HG03095 (cell line): ENCODE measurements at regions not wholly inside any gene's neighbourhood (a gene's known extent, or its start where the extent isn't known, plus 50 kb on each side); places are given as distances from the start of the nearest gene placed in this dataset.
"Not testable (repeated sequence)": the region's sequence is repeated elsewhere in the genome, so short reads cannot be mapped to it uniquely, and the experiment has no call there.

Source experiments
- ATAC-seq: cut with Tn5 transposase; IDR thresholded peaks from one replicate; pipeline ENCODE4 v1.9.1; 2021; ENCODE audit warnings: moderate library complexity; ENCODE audit not compliant: unreplicated experiment

DNA sequence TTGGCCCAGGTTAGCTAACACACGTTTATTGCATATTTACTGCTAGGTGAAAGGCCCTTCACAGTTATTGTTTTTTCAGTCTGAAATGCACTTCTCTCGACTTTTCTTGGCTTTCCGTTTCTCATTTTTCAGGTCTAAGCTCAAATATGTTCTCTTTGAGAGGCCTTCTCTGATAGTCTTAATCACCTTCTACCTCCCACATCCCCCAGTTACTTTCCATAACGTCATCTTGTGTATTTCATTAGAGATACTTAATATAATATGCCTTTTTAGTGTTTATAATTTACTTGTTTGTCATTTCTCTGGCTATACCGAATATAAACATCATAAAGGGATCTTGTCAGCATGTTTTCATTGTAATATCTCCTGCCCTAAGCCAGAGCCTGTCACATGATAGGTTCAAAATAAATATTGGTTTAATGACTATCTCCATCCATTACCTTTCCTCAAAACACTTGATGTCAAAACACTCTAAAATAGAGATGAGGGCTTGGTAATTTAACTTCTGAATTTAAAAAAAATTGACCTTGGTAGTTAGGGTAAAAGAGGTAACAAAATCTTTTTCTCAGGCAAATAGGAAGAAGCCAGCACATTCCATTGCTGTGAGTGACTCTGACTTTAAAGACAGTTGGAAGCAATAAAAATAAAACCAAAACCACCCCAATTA lies 168.6 kb upstream of the RFC3 start:
- no peak for ATAC-seq

DNA sequence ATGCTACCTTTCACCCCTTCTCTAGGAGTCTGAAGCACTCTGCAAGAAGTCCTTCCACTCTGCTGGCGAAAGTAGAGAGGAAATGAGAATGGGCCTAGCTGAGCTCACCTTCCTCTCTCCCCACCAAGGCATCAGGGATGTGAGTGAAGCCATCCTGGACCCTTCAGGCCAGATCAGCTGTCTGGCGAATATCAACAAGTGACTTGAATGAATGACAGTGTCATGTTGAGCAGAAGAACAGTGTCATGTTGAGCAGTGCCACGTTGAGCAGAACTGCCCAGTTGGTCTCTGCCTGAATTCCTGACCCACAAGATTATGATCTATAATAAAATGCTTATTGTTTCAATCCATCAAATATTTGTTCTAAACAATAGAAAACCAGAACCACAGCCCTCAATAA lies 166.2 kb upstream of the RFC3 start:
- ATAC-seq = no peak

DNA sequence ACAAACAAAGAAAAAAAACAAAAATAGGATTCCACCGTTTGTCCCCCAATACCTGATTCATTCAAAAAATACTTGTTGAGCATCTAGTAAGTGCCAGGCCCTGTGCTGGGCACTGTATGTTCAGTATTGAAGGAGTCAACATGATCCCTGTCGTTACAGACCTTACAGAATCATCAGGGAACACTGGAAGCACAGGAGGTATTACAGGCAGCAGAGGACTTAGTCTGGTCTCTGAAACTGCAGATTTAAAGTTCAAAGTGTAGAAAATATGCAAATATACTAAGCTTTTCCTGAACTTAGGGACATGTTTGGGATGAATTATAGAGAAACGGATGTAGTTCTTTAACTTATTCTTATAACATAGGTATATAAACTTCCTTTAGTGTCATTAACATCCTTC lies 160.7 kb upstream of the RFC3 start:
- ATAC-seq = no peak

DNA sequence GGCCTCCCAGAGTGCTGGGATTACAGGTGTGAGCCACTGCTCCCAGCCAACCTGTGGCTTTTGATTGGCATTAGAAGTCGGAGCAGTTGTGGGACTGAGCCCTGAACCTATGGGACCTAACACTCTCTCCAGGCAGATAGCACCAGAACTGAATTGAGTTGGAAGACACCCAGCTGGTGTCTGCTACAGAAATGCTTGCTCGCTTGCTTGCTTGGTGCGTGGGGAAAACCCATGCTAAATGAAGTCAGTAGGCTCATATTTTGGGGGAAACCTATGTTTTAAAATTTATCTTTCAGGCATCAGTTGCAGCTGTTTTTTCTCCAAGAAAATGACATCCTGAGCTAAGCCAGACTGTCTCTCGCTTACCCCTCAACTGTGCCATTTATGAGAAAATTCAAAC lies 158.5 kb upstream of the RFC3 start:
- ATAC-seq = no peak

DNA sequence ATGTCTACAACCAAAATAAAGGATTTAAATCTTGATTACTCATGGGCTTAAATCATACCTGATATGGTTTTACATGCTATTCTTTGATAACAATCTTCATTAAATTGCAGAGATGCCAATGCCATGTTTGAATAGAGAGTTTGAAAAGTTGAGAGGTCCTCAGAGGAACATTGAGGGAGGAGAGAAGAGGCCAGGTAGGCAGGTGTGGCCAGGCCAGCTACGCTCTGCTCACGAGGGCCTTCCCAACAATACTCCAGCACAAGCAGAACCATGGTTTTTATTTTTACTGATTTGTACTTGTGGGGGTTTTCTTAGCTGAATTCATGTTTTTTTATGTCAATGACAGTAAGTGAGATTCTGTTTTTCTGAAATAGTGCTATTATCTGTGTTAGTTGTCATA lies 158.1 kb upstream of the RFC3 start:
- ATAC-seq = no peak

DNA sequence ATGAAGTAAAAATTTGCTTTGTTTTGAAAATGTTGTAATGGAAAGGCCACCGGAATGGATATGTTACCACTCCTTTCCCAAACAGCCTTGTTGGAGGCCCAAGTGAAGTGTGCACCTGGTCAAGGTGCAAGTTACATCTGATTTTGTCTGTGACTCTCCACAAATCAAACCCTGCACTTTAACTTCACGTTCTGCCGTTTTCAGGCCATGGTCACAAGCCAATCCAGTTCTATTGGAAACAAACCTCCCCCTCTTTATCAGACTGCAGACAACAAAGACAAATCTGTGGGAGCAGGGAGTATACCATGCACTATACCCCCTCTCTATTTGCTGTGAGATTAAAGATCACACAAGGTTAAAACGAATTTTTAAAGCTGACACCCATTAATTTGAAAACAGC lies 155.6 kb upstream of the RFC3 start:
- ATAC-seq = no peak

DNA sequence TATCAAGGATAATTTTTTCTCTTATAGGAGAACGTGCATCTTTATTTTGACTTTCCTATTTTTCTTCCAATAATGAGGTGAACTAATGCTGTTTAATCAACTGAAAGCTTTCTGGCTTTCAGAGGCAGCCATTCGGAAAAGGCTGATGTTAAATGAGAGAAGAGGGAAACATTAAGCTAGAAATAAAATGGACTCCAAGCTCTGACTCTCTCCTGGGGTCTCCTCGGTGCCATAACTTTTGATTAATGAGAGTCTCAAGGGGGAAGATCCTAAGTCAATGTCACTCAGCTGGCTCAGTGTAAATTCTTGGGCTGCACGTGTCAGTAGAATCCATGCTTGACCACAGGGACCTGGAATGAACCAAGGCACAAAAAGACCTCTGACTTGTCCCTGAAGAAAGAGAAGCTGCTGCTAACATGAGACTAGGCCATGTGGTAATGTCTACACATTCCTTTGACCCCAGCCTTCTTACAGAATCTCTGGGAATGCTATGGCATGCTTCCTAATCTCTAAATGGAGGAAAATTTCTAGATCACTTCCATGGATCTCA lies 152.2 kb upstream of the RFC3 start:
- no peak for ATAC-seq

DNA sequence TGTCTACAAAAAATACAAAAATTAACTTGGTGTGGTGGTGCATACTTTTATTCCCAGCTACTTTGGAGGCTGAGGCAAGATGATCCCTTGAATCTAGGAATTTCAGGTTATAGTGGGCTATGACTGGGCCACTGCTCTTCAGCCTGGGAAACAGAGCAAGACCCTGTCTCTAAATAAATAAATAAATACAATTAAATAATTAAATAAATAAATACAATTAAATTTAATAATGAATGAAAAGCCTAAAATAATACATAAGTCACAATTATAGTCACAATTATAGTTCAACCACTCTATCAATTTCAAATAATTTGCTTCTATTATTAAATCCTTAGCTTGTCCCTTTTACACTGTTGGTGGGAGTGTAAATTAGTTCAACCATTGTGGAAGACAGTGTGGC lies 146.4 kb upstream of the RFC3 start:
- ATAC-seq = no peak

DNA sequence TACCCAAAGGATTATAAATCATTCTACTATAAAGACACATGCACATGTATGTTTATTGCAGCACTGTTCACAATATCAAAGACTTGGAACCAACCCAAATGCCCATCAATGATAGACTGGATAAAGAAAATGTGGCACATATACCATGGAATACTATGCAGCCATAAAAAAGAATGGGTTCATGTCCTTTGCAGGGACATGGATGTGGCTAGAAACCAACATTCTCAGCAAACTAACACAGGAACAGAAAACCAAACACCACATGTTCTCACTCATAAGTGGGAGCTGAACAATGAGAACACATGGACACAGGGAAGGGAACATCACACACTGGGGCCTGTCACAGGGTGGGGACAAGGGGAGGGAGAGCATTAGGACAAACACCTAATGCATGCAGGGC lies 145.9 kb upstream of the RFC3 start:
- ATAC-seq = not testable (repeated sequence)

DNA sequence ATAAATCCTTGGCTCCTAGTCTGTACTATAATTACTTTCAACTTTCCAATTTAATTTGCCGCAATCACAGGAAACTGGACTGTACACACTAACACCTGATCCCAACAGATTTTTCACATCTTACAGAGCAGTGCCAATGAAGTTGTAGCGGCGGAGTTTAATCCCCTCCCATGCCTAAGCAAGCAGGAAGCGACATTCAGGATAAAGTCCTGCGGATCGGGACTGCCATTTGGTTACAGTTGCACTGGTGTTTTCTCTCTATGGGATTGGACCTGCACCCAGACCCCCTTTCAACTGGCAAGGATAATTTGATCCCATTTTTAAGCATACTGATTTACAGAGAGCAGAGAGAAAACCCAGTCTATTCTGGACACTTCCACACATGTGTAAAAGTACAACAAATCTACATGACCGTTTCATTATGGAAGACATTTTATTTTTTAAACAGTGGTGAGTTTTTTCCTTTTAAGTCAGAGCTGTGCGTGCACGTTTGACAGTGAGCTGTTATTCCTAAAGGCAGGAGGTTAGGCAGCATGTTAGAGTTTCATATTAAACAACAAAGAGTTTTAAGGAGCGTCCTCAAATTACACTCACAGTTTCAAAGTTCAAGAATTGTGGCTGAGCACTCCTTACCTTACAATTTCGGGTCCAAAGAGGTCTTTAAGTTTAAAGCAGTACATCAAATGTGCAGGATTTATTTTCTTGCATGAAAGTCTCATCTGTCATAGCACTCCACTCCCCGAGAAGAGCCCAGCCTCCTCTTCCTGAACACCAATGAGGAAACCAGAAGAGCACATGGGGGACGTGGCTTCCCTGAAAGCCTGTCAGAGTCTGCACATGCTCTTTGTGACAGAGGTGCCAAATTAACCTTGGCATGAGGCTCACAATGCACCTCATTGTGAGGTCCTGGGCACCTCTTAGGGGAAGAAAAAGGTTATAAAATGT lies 141.6 kb upstream of the RFC3 start:
- no peak for ATAC-seq

DNA sequence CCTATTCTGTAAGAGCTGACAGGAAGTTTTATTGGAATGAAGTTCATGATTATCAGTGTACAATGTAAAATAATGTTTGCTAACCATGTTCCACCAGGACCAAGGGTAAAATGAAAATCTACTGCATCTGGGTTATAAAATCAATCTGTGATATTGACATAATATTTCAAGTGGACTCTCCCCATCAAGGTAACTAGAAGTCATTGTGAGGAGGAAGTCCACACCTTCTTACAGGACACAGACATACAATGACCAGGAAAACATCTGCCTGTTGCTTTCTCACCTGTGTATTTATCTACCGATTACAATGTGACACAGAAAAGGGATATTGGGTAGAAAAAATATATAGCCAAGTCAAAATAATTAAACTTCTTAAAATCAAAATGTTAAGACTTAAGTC lies 140.7 kb upstream of the RFC3 start:
- ATAC-seq = no peak

DNA sequence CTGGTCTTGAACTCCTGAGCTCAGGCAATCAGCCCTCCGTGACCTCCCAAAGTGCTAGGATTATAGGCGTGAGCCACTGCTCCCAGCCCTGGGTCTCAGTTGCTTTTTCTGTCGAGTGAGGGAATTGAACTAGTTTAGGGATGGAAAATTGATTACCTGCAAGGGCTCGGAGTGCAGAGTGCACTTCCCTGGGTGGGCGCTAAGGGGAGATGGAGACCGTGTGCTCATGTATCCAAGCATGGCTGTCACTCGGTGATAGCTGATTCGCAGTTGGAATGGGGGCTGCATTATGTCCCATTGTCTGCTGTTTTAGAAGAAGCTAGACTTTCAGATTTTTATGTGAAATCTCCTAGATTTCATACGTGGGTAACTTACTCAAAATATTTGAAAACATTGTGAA lies 139.9 kb upstream of the RFC3 start:
- ATAC-seq = no peak

DNA sequence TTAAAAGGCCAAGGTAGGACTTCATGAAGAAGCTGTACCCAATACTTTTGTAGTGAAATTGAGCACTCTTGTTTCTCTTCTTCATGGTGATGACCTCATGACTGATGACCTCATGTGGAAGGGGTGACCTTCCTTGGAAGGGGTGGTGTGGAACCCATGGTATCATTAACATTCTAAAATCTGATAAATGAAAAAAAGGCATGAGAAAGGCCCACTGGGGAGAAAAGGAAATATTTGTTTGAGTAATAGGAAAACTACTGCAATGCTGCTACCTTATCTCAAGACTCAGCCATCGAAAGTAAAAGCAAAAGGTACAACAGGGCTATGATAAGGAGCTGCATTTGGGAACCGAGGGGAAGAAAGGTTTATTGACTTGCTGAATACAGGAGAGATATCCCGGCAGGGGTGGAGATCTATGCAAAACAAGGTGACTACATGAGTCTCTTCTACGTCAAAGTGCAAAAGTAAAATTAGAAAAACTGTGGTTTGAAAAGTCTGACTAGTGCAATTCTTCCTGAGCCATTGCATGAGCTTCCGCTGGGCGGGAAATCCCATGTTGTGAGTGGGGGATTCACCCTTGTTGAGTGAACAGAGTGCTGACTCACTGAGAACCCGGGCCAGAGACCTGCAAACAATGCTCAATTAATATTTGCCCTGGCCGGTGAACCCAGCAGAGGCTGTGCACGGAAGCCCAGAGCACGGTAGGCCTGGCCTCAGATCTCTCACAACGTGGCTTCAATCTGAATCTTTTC lies 138.9 kb upstream of the RFC3 start:
- ATAC-seq = peak; percentile 94

DNA sequence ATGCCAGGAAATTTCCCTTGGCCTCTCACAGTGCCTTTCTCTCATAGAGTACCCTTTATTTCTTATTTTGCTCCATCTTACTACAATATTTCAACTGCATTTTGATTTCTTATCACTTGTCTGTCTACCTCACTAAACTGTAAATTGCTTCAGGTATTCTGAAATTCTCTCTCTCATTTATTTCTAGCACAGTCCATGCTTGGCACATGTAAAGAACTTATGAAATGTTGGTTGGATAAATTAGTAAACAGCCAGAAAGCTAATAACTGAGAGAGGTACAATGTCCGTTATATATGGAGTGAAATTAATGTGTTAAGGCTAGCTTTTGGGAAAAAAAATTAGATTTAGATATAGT lies 138.3 kb upstream of the RFC3 start:
- no peak for ATAC-seq

DNA sequence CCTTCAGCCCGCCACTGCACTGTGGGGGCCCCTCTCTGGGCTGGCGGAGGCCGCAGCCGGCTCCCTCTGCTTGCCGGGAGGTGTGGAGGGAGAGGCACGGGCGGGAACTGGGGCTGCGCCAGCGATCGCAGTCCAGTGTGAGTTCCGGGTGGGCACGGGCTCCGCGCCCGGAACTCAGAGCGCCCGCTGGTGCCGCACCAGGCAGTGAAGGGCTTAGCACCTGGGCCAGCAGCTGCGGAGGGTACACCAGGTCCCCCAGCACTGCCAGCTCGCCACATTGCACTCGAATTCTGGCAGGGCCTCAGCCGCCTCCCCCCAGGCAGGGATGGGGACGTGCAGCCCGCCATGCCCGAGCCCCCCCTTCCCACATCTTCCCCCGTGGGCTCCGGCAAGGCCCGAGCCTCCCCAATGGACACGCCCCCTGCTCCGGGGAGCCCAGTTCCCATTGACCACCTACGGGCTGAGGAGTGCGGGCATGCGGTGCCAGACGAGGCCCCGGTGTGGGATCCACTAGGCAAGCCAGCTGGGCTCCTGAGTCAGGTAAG lies 135.9 kb upstream of the RFC3 start:
- no peak for ATAC-seq

DNA sequence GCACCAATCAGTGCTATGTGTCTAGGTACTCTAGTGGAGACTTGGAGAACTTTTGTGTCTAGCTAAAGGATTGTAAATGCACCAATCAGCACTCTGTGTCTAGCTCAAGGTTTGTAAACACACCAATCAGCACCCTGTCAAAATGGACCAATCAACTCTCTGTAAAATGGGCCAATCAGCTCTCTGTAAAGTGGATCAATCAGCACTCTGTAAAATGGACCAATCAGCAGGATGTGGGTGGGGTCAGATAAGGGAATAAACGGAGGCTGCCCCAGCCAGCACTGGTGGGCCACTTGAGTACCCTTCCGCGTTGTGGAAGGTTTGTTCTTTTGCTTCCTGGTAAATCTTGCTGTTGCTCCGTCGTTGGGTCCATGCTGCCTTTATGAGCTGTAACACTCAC lies 135.3 kb upstream of the RFC3 start:
- ATAC-seq = not testable (repeated sequence)

DNA sequence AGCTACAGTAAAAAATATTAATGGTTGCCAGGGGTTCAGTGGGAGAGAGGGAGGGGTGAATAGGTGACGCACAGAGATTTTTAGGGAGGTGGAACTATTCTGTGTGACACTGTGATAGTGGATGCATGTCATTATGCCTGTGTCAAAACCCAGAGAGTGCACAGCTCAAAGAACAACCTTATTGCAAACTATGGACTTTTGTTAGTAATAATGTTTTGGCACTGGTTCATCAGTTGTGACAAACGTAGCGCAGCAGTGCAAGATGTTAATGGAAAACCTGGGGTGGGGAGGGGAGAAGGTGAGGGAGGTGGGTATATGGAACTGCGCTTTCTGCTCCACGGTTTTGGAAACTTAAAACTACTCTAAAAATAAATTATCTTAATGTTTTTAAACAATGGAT lies 134.6 kb upstream of the RFC3 start:
- ATAC-seq = no peak

DNA sequence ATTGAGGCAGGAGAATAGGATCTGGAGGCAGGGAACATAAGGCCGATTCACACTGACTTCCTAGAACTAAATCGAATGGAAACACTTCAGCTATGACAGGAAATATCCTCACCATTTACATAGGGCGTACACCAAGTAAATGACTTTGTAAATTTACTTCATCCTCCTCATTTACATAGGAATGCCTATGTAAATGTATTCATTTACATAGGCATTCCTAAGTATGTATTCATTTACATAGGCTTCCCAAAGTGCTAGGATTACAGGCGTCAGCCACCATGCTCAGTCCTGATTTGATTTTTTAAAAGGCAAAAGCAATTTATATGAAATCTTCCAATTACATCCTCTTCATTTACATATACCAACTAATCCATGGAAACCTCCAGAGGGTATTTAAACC lies 133.1 kb upstream of the RFC3 start:
- no peak for ATAC-seq

DNA sequence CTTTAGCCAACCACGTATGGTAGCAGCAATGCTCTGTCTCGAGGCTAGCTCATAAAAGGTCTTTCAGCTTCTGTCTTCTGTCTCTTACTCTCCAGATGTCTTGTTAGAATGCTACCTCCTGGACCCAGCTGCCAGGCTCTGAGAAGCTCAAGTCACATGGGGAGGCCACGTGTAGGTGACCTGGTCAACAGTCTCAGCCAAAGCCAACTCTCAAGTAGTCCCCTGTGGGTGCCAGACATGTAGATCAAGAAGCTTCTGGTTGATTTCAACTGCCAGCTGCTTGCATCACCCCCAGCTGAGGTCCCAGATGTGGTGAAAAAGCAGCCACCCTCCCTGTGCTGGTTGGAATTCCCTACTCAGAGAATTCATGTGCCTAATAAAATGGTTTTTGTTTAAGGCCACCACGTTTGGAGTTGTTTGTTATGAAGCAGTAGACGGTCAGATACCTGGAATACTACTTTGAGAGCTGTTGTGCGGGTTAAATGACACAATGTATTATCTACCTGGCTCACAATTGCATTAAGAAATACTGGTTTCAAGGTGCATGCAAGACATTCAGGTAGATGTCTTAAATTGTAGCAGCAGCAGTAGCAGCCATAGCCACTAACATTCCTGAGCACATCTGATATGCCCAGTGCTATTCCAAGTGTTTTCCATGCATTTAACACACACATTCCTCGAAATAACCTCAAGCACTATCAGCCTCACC lies 131.0 kb upstream of the RFC3 start:
- no peak for ATAC-seq

DNA sequence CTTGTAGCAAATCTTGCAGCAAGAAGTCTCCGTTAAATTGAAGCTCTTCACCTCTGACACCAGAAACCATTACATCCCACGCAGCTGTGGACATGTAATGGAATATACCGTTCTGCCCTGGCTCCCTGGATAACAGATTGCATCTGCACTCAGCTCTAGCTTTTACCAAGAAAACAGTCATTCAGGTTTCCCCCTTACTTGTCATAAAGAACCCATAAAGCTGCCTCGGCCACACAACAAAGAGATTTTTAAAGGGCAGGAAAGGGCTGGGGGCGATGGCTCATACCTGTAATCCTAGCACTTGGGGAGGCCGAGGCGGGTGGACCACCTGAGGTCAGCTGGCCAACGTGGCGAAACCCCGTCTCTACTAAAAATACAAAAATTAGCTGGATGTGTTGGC lies 127.6 kb upstream of the RFC3 start:
- ATAC-seq = no peak

DNA sequence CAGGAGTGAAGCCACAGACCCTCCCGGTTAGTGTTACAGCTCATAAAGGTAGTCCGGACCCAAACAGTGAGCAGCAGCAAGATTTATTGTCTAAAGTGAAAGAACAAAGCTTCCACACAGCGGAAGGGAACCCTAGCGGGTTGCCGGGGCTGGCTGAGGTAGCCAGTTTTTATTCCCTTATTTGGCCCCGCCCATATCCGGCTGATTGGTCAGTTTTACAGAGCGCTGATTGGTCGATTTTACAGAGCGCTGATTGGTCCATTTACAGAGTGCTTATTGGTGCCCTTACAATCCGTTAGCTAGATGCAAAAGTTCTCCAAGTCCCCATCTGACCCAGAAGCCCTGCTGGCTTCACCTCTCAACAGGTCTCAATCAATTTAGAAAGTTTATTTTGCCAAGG lies 126.0 kb upstream of the RFC3 start:
- no peak for ATAC-seq
